NCI-H2029 (cell line): ENCODE measurements at regions not wholly inside any gene's neighbourhood (a gene's known extent, or its start where the extent isn't known, plus 50 kb on each side); places are given as distances from the start of the nearest gene placed in this dataset.
"Not testable (repeated sequence)": the region's sequence is repeated elsewhere in the genome, so short reads cannot be mapped to it uniquely, and the experiment has no call there.

Experiments used
- DNase-seq: peaks from one replicate; lab custom pipeline; 2025; lab: John Stamatoyannopoulos, UW

DNA sequence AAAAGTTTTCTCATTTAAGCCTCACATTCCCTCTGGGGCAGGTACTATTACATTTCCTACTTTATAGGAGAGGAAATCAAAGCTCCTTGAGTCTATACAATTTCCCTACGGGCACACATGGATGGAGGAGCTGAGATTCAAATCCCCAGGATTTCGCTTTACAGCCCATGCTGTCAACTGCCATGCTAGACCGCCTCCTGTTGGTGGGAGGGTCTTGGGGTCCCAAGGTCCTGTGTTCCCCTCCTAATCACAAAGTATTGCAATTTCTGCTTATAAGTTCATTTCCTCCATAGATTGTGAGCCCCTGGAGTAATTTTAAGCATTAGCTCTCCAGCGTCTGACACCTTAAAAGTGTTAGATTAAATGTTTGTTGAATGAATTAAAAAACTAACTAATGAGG lies 95.9 kb upstream of the SMARCA2 start:
- DNase-seq, result no peak

DNA sequence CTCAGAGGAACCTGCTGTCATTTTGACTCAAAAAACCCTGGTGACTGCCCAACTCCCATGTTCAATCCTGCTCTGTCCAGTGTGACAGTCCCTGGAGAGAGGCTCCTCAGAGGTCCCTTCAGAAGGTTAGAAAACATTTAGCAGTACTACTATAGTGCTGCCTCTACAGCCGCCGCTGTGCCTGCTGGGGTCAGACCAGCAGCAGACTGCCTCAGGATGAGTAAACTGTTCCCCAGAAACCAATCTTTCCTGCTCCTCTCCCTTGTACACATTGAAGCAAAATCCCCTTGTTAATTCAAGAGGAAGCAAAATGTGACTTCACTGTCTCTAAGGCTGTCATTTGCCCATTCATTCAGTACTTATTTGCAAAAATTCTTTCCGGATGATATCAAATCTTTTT lies 94.8 kb upstream of the SMARCA2 start:
- no peak for DNase-seq

DNA sequence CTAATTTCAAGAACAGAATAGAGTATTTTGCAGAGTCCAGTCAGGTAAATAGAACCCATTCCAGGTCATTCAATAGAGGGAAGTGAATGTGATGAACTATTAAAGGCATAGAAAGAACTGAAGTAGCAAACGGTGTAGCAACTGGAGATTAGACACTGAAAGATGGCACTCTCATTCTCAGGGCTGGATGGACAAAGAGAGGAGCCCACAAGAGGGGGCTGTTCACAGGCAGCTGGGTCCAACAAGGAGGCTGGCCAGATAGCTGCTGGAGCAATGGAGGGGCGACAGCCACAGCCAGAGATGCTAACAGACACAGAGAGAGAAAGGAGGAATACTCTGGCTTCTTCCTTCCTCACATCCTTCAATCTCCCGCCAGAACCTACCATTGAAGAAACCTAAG lies 93.1 kb upstream of the SMARCA2 start:
- no peak for DNase-seq

DNA sequence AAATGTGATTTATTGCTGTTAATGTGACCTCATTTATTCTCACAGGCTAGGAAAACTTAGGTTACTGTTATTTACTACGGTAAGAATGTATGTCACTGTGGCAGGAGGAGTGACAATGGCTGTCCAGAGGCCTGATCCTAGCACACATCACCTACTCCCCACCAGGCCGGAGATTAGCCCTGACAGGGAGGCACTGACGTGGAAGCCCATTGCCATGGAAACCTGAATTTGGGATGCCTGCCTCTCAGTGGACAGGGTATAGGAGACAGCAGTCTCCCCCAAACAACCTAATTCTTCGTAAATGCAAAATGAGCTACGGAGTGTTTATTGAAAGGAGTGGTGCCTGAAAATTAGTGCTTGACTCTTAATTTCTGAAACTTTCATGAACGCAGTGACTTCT lies 87.6 kb upstream of the SMARCA2 start:
- DNase-seq, result no peak

DNA sequence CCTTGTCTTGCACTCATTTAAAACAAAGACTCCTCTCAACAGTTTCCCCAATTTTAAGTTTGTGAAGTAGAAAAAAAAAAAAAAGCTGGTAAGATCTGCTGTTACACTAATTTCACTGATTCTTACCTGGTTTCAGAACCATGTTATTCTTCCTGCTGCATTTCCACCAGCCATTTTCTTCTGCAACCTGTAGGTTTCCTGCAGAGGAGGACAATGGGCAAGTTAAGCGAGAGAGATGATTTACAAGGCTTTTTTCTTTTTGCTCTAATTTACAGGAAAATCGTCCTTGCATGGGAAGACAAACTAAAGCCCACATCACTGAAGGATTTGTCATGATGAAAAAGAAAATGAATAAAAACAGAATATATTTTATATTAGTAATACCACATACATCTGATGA lies 86.0 kb upstream of the SMARCA2 start:
- no peak for DNase-seq

DNA sequence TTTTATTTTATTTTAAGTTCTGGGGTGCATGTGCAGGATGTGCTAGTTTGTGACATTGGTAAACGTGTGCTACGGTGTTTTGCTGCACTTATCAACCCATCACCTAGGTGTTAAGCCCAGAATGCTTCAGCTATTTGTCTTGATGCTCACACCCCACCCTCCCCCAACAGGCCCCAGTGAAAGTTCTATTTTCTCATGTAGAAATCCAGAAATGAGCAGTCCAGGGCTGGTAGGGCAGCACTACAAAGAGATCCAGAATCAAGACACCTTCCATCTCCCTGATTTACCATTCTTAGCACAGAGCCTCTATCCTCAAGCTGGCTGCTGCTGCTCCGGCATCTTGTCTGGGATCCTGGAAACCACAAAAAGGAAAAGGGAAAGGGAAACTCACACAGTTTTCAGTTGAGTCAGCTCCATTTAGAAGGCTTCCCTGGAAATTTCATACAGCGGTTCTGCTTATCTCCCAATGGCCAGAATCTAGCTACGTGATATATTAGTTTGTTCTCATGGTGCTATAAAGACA lies 85.4 kb upstream of the SMARCA2 start:
- no peak for DNase-seq

DNA sequence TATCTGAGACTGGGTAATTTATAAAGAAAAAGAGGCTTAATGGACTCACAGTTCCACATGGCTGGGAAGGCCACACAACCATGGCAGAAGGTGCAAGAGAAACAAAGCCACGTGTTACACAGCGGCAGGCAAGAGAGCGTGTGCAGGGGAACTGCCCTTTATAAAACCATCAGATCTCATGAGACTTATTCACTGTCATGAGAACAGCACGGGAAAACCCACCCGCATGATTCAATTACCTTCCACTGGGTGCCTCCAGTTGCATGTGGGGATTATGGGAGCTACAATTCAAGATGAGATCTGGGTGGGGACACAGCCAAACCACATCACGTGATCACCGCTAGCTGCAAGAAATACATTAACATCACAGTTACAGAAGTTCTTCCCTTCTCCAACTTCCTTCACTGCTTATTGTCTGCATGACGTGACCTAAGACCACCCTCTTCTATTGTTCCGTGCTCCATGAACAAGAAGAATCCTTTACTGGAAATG lies 84.9 kb upstream of the SMARCA2 start:
- DNase-seq, result not testable (repeated sequence)

DNA sequence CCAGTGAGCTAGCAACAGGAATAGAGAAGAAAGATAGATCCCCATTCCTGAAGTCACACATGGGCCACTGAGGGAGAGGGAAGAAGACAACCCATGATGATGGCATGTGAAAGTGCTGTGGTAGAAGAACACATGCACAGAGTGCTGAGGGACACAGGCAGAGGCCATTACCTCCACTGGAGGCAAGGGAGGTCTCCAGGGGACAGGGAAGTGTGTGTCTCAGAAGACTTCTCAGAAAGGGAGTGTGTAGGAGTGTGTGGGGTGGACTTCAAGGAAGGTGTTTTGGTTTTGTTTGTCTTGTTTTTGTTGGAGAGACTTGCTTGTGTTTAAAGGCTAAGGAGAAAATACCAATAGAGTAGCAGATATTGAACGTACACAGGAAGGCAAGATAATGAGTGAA lies 77.0 kb upstream of the SMARCA2 start:
- no peak for DNase-seq

DNA sequence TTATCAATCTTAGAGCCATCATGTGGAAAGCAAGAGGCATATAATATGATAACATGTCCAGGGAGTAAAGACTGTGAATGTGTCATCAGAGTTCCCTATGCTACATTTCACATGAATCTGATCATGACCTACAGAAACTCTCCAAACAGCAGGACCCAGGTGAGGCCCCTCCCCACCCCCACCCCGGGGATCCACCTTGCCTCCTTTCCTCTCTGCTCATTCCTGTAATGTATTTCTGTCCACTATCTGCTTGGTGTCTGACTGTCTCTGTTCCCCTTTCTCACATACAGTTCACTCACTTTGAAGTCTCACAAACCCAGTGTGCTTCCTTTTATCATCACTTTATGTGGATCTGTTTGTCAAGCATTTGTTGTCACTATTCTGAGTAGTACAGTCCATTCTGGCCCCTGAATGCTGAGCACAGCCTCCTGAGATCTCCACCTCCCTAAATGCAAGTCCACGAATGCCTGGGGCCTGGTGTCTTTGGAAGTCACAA lies 76.4 kb upstream of the SMARCA2 start:
- DNase-seq, result no peak

DNA sequence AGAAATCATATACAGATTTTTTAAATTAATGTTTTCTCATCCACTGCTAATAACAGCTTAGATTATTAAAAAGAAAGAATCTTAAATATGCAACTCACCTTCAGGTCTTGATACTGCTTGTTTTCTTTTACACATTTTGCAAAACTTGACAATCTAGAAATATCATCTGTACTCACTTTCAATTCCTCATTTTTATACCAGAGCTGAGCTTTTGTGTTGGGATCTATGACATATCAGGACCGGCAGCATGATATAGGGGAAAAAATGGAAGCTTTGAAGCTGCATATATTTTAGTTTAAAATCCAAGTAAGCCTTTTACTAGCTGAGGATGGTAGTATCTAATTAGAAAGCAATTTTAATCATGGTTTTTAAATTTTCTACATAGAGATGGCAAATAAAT lies 75.7 kb upstream of the SMARCA2 start:
- no peak for DNase-seq

DNA sequence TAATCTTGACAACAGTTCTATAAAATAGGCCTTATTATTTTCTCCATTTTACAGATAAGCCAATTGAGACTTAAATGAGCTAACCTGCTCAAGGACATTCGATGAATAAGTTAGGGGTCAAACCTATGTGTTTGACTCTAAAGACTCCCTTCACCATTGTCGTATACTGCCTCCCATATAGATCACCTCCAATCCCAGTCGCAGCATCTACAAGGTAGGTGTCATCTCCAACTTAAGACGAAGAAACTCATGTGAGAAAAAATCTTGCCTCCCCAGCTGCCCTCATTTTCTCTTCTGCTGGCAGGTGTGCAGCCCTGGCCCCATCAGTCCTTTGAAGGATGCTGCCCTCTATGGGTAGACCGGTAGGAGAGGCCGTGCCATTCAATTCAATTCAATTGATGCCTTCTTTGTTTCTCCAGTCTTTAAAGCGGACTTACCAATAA lies 75.2 kb upstream of the SMARCA2 start:
- no peak for DNase-seq

DNA sequence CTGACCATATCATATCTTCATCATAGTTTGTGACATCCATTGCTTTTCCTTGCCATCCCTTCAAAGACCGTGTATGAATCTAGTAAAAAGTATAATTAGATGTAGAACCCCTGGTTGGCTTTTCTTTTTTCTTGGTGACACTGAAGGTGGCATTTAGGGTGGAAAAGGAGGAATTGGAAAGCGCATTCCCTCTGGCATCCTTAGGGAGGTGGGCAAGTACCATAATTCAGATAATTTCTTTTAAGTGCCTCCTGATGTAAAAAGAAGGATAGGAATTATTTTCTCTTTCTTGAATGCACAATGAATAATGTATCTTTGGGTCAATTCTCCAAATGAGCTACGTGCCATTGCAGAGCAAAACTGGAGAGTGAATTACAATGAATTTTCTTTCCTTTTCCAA lies 73.2 kb upstream of the SMARCA2 start:
- DNase-seq, result no peak

DNA sequence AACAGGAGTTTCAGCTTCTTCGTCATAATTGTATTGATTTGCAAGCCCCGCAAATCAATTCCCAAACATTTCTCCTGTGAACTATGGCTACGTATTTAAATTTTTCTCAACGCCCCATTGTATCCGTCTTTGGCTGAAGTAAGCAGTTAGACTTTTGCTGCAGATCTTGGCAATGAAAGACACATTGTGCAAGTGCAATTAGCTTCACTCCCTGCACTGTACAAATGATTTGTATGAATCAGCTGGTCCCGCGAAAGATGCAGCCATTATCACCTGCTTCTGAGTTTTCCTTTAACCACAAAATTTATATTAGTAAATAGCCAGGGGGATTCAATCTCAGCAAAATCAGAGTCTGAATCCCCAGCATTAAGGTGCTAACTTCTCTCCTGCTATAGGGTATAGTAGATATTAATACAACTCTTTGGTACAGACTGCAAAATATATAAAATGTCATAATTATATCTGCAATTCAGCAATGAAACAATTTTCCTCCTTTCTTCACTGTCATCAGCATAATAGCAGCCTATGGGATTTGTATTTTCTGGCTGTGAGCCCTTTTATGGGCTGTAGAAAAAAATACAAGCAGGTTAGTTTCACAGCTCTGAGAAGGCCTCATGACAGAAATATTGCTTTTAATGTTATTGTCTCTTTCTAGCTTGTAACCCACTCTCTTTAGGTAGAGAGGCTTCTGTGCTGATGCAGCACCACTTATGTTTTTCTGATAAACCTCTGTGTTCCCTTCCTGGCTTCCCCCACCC lies 68.4 kb upstream of the SMARCA2 start:
- DNase-seq, result no peak

DNA sequence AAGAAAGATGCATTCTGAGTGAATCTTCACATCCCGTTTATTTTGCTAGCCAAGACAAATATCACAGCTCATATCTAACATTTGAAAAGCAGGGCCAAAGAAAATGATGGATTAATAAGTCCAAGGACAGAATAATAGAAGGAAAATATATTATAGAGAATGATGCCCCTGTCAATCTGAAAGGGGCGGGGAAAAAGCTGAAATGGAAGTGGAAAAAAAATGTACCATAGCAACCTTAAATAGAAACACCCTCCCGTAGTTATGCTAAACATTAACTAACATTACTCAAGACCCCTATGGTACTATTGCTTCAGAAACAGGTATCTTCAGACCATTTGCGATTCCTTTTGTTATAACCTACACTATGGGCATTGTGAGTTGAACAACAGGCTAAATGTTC lies 67.7 kb upstream of the SMARCA2 start:
- no peak for DNase-seq

DNA sequence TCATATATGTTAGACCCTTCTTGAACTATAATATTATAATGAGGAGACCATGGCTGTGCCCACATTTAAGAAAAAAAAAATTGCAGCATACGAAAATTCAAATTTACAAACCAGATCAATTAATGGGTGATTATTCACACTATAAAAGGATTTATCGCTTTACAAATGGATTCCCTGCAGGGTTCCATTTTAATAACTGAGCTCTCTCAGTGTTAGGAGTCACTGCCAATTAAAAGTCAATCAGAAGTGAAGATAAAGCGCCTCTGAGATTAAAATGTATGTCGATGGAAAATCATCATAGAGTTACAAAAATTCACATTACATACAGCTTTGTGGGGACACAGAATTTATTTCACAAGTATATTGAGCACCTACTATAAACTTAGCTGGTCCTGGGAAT lies 66.6 kb upstream of the SMARCA2 start:
- no peak for DNase-seq

DNA sequence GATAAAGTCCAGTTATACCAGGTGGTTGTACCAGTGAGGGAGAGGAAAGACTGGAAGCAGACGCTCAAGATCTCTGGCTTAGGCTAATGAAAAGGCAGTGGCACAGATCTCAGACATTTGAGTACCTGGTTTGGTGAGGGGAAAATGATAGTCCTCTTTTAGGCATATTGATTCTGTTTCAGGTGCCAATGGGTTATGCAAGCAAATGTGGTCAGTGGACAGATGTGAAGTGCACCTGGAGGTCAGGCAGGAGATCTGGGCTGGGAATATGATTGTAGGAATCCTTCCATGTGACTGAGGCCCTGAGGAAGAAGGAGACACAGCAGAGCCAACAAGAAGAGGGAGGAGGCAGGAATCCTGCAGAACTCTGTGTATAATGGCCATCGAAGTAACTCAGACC lies 63.7 kb upstream of the SMARCA2 start:
- DNase-seq, result no peak

DNA sequence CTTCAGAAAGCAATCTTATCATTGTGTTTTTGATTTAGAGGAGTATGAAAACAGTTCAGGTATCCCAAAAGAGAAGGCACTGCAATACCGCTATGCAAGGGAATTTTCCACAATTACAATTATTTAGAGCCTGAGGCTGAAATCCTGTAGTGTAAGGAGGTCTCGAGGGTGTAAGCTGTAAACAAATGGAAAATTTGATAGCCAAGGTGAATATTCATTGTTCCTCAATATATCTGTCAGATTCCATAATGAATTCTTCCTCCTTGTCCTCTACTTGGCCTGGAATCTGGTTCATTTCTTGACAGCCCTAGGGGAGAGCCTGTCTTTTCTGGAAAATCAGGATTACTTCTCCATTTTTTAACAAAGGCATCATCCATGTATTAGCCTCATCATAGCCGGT lies 63.1 kb upstream of the SMARCA2 start:
- no peak for DNase-seq

DNA sequence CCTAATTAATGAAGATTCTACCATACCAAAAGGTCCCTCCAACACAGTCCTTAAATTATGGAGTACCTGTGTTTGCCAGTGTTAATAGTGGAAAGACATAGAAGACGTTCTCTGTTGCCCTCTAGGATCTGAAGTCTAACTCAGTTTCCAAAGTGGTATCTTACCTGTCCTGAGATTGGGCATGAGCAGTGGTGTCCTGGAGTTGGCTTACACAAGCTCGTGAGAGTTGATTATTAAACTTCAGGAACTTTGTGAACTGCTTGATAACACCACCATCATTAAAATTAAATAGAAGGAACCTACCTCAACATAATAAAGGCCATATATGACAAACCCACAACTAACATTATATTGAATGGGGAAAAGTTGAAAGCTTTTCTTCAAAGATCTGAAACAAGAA lies 60.9 kb upstream of the SMARCA2 start:
- DNase-seq, result no peak

DNA sequence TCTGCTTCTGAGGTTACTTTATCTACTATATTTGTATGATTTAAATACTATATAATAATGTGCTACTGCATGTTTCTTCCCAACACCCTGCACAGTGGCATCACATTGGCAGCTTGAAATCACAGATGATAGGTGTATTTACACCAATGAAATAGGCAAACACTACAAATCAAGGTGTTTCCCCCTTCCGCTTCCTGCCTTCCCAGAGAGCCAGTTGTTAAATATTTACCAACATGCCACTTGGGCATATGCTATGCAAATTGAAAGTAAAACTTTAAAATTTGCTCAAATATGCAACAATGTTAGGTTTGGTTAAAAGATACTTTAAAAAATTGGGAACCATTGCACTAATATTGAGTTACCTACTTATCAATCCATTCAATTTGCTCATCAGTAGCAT lies 58.2 kb upstream of the SMARCA2 start:
- no peak for DNase-seq

DNA sequence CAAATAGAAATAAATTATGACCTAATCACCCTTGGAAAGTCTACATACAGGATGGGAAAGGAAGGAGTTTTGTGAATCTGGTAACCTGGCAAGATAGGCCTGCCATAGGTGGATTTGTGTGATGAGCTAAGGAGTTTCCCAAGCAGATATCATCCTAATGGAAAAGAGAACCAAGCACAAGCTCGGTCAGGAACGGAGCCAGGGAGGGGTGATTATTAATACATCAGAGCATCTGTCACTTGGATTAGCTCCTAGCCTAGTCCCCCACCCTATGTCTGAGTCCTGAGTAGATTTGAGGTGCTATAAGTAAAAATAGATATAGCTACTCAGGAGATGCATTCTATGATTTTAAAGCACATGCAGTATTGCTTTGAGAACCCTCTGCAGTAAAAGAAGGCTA lies 57.3 kb upstream of the SMARCA2 start:
- no peak for DNase-seq

DNA sequence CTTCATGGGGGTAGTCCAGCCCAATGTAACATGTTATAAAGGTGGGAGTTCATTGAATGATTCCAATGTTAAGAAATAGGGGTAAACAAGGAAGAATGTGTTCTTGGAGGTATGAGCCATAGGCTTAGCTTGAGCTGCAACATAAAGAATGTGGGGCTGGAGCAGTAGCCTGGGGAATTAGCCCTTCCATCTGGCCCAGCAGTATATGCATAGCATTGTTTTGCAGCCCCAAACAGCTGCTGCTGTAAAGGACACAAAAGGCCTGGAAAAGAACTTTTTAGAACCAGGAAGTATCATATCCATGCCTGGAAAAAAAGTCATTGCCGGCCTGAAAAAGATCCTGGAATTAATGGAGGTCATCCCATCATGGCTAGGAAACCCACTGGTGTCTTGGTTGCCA lies 55.8 kb upstream of the SMARCA2 start:
- DNase-seq, result no peak

DNA sequence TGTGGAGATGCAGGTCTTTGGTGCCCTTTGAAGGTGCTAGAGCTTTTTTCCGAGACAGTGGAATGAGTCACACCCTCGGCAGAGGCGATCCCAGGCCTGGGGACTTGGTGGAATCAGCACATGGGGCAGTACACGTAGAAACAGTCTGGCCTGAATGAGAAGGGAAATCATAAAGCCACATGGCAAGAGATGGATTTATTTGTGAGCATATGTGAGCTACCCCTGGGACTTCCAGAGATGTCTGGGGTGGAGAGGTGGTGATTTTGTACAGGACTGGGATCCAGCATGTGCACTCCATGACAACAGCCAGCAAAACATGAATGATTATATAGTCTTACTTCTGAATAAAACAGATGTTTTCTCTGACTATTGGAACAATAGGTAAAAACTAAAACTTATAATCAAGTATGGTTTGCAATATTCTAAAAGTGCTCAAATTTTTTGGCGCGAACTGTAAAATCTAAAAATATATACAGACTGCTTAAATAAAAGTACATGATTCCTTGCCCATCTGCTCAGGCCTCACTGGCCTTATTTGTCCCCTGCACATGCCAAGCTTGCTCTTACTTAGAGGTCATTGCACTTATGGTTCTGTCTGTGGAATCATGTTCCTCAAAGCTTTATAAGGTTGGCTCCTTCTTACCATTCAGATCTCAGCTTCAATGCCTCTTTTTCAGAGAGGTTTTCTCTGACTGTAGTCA lies 54.7 kb upstream of the SMARCA2 start:
- DNase-seq, result no peak

DNA sequence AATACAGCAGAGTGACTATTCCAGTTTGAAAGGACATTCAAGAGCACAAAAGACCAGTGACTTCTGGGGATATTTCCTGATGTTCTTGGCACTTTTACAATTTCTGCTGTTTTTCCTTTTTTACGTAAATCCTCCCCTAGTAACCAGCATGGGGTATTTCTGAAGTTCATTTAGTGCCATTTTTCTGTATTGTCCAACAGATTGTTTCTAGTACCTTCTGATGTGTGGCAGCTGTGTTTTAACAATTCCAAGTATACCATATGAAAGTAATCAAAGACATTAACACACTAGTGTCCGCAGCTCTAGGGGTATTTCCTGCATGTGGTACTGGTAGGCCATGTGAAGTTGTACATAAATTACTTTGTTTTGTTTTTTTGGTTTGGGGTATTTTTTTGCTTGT lies 53.0 kb upstream of the SMARCA2 start:
- no peak for DNase-seq
